H1 (cell line): ENCODE measurements at regions not wholly inside any gene's neighbourhood (a gene's known extent, or its start where the extent isn't known, plus 50 kb on each side); places are given as distances from the start of the nearest gene placed in this dataset.

Experiments used
- ASH2L ChIP-seq: fragments of 200-600, 300-600 bp; sonication (generic); IDR thresholded peaks from one replicate; pipeline ENCODE4 v1.7.1; 2017; ENCODE audit warnings: low read length
- POU5F1 ChIP-seq: IDR thresholded peaks from 2 replicates; pipeline ENCODE4 v1.6.1; 2011; ENCODE audit warnings: low read depth, mild to moderate bottlenecking, low read length, moderate library complexity
- TF ChIP-seq, protein P1 (sequence below): IDR thresholded peaks from 2 replicates; pipeline ENCODE4 v1.6.1; 2011; ENCODE audit warnings: low read length, improper control_type of control experiment

DNA sequence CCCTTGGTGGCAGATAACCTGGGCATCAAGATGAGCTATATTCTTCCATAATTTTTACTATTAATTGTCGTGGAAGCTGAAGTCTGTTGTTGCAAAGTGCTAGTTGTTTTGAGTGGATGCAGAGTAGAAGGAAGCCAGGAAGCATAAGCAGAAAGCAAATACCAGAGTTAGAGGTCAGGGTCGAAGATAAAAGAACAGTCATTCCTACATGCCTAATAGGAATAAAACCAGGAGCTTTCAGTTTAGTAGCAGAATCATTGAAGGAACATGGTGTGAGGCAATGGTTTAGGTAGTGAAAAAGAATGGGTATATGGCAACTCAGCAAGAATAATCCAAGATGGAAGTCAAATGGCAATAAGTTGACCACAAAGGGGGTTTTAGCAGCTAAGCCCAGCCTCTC, 121.6 kb upstream of the FST start (continued):
- TF ChIP-seq POU5F1 (no peak), ASH2L (no peak)
- TF ChIP-seq, protein P1, sequence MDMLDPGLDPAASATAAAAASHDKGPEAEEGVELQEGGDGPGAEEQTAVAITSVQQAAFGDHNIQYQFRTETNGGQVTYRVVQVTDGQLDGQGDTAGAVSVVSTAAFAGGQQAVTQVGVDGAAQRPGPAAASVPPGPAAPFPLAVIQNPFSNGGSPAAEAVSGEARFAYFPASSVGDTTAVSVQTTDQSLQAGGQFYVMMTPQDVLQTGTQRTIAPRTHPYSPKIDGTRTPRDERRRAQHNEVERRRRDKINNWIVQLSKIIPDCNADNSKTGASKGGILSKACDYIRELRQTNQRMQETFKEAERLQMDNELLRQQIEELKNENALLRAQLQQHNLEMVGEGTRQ, result no peak
